ENCODE measurements at regions not wholly inside any gene's neighbourhood (a gene's known extent, or its start where the extent isn't known, plus 50 kb on each side); places are given as distances from the start of the nearest gene placed in this dataset.

GRCh38 chr11:119797736-119798135, 68.7 kb upstream of the NECTIN1 start:
- TF ChIP-seq EZH2 (IDR thresholded peaks at IDR 0.05; ENCODE audit: borderline replicate concordance, low read length) (no peak), CTCF (conservative IDR thresholded peaks at IDR 0.05 in 1 of 2, IDR thresholded peaks at IDR 0.05 in 1 of 2; ENCODE audit: extremely low read depth in 1 of 2, insufficient read depth in 1 of 2, low read depth in 1 of 2, low read length in 2 of 2) (no peak)
